Caco-2 (cell line): ENCODE measurements at regions not wholly inside any gene's neighbourhood (a gene's known extent, or its start where the extent isn't known, plus 50 kb on each side); places are given as distances from the start of the nearest gene placed in this dataset.

Experiments
- BruUV-seq: library from RNA; stranded (reverse); fragments of 400-500 nt; replicated peaks from 2 replicates; lab custom pipeline; 2021; lab: Mats Ljungman, UMichigan
- CTCF ChIA-PET: fragments of 300-600 bp; sonication (Branson Sonifier 250); formaldehyde crosslinking; loops from one replicate; lab custom pipeline; 2022; ENCODE audit warnings: antibody characterized with exemption; lab: Charles Lee
- POLR2A ChIA-PET: fragments of 300-600 bp; sonication (Branson Sonifier 250); formaldehyde crosslinking; loops from one replicate; lab custom pipeline; 2022; ENCODE audit warnings: antibody characterized with exemption; lab: Charles Lee
- DNase-seq, 2 experiments: peaks; one replicate each; pipeline versions ENCODE4 v3.0.0 to v3.0.0-alpha.2; 2020 to 2022
- H3K27me3 ChIP-seq: replicated peaks from 2 replicates; pipeline ENCODE4 v1.6.0; 2011; ENCODE audit warnings: low read length; ENCODE audit not compliant: control insufficient read depth, insufficient read depth
- H3K36me3 ChIP-seq: 2 replicates; pipeline ENCODE4 v1.5.1; 2011; ENCODE audit warnings: low read length; ENCODE audit not compliant: control insufficient read depth, insufficient read depth
- H3K4me1 ChIP-seq: fragments of 250-450 bp; sonication (Bioruptor Pico); 2 replicates; pipeline ENCODE4 v1.5.1; 2020; ENCODE audit warnings: mild to moderate bottlenecking
- H3K4me3 ChIP-seq: 2 replicates; pipeline ENCODE4 v1.5.1; 2011; ENCODE audit warnings: low read depth, mild to moderate bottlenecking, control low read depth, low read length
- H3K9me3 ChIP-seq: fragments of 250-450 bp; sonication (Bioruptor Pico); 2 replicates; pipeline ENCODE4 v1.5.1; 2020; ENCODE audit warnings: mild to moderate bottlenecking, moderate library complexity
- H3K27ac Mint-ChIP-seq: one replicate; pipeline ENCODE4 v1.8.0; 2022; ENCODE audit warnings: mixed read lengths; ENCODE audit not compliant: unreplicated experiment
- H3K27me3 Mint-ChIP-seq: one replicate; pipeline ENCODE4 v1.8.0; 2022; ENCODE audit warnings: mixed read lengths; ENCODE audit not compliant: insufficient read depth, unreplicated experiment
- H3K36me3 Mint-ChIP-seq: one replicate; pipeline ENCODE4 v1.8.0; 2022; ENCODE audit warnings: mild to moderate bottlenecking, mixed read lengths; ENCODE audit not compliant: insufficient read depth, unreplicated experiment
- H3K4me1 Mint-ChIP-seq: one replicate; pipeline ENCODE4 v1.8.0; 2022; ENCODE audit warnings: low read depth, mixed read lengths; ENCODE audit not compliant: unreplicated experiment
- H3K4me3 Mint-ChIP-seq: one replicate; pipeline ENCODE4 v1.8.0; 2022; ENCODE audit warnings: mild to moderate bottlenecking, moderate library complexity, mixed read lengths; ENCODE audit not compliant: unreplicated experiment
- H3K9me3 Mint-ChIP-seq: one replicate; pipeline ENCODE4 v1.8.0; 2022; ENCODE audit warnings: mixed read lengths; ENCODE audit not compliant: unreplicated experiment
- intact Hi-C: fragments of 100-400 bp; cut with micrococcal nuclease; formaldehyde crosslinking; loops from one replicate; pipeline ENCODE4 v1.10.0; 2022; ENCODE audit not compliant: unreplicated experiment
- TF ChIP-seq, protein P1 (sequence below), 2 experiments: fragments of 200-600 bp in 1 of 2; IDR thresholded peaks; 1 replicate in 1 of 2; 2 replicates in 1 of 2; pipeline versions ENCODE4 v1.5.1 to v1.8.0; 2011 to 2022; ENCODE audit warnings: antibody characterized with exemption in 1 of 2, control low read depth in 1 of 2, inconsistent platforms in 1 of 2, low read depth in 1 of 2, low read length in 1 of 2, mild to moderate bottlenecking in 1 of 2, moderate library complexity in 1 of 2; ENCODE audit not compliant: insufficient read depth in 1 of 2, severe bottlenecking in 1 of 2, unreplicated experiment in 1 of 2

DNA sequence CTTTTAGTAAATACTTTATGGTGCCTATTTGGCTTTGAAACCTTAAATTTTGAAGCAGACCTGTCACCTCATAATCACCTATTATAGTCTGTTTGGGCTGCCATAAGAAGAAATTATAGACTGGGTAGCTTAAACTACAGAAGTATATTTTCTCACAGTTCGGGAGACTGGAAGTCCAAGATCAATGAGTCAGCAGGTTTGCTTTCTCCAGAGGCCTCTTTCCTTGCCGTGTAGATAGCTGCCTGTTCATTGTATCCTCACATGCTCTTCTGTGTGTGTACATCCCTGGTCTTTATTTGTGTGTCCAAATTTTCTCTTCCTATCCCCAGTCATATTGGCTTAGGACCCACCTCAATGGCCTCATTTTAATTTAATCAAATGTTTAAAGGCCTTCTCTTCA lies 518.2 kb downstream of the ADGRL2 start:
- BruUV-seq, result no TSS peak
- no peak overlapping the region for H3K27ac Mint-ChIP-seq
- no peaks in the 10 kb centered on the region for H3K36me3 ChIP-seq
- H3K4me3 ChIP-seq, result no peak overlapping the region
- no peaks in the 10 kb centered on the region for H3K4me1 ChIP-seq
- H3K36me3 Mint-ChIP-seq, result no peaks in the 10 kb centered on the region
- no peaks in the 10 kb centered on the region for H3K4me1 Mint-ChIP-seq
- no peak for DNase-seq
- H3K27me3 ChIP-seq, result no peaks in the 10 kb centered on the region
- peaks cover 2% of the 10 kb centered on the region for H3K27me3 Mint-ChIP-seq
- ChIA-PET CTCF (no interaction called here), POLR2A (no interaction called here)
- no peaks in the 10 kb centered on the region for H3K9me3 ChIP-seq
- no peak overlapping the region for H3K4me3 Mint-ChIP-seq
- TF ChIP-seq, protein P1, sequence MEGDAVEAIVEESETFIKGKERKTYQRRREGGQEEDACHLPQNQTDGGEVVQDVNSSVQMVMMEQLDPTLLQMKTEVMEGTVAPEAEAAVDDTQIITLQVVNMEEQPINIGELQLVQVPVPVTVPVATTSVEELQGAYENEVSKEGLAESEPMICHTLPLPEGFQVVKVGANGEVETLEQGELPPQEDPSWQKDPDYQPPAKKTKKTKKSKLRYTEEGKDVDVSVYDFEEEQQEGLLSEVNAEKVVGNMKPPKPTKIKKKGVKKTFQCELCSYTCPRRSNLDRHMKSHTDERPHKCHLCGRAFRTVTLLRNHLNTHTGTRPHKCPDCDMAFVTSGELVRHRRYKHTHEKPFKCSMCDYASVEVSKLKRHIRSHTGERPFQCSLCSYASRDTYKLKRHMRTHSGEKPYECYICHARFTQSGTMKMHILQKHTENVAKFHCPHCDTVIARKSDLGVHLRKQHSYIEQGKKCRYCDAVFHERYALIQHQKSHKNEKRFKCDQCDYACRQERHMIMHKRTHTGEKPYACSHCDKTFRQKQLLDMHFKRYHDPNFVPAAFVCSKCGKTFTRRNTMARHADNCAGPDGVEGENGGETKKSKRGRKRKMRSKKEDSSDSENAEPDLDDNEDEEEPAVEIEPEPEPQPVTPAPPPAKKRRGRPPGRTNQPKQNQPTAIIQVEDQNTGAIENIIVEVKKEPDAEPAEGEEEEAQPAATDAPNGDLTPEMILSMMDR (IDR thresholded peaks at IDR 0.05; ENCODE audit: insufficient read depth in 1 of 2, low read depth in 1 of 2, low read length in 1 of 2, severe bottlenecking in 1 of 2, unreplicated experiment in 1 of 2), result no peak
- H3K9me3 Mint-ChIP-seq, result no peaks in the 10 kb centered on the region
- intact Hi-C loops, result no loop called here

DNA sequence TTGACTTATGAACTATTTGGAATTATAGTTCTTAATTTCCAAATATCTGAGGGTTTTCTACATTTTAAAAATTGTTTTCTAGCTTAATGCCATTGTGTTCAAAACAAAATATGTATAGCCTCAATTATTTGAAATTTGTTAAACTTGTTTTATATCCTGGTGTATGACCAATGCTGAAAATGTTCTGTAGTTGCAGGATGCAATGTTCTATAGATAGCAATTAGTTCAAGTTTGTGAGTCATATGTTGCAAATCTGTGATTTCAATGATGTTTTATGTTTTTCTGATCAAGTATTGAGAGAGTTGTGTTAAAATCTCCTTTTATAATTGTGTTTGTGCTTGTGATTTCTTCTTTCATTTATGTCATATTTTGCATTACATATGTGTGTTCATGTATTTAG lies 517.5 kb downstream of the ADGRL2 start:
- no peak overlapping the region for H3K4me3 ChIP-seq
- Mint-ChIP-seq H3K27ac (no peak overlapping the region), H3K36me3 (no peaks in the 10 kb centered on the region), H3K9me3 (no peaks in the 10 kb centered on the region), H3K4me1 (no peaks in the 10 kb centered on the region), H3K4me3 (no peak overlapping the region), H3K27me3 (no peaks in the 10 kb centered on the region)
- no peaks in the 10 kb centered on the region for H3K9me3 ChIP-seq
- no peaks in the 10 kb centered on the region for H3K4me1 ChIP-seq
- intact Hi-C loops, result no loop called here
- no peaks in the 10 kb centered on the region for H3K36me3 ChIP-seq
- no TSS peak for BruUV-seq
- no peaks in the 10 kb centered on the region for H3K27me3 ChIP-seq
- TF ChIP-seq, protein P1 (IDR thresholded peaks at IDR 0.05; ENCODE audit: insufficient read depth in 1 of 2, low read depth in 1 of 2, low read length in 1 of 2, severe bottlenecking in 1 of 2, unreplicated experiment in 1 of 2), result no peak
- POLR2A ChIA-PET, result no interaction called here
- CTCF ChIA-PET, result no interaction called here
- no peak for DNase-seq

DNA sequence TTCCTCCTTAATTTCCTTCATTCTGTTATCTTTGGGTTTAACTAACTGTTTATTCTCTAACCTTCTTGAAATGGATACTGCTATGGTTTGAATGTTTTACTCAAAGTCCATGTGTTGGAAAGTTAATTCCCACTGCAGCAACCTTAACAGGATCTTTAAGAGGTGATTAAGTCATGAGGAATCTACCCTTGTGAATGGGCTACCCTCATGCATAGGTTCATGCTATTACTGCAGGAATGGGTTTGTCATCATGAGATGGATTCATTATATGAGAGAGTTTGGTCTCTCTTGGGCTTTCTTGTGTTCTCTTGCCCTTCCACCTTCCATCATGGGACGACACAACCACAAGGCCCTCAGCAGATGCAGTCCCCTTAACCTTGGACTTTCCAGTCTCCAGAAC lies 516.9 kb downstream of the ADGRL2 start:
- POLR2A ChIA-PET, result no interaction called here
- no TSS peak for BruUV-seq
- no peaks in the 10 kb centered on the region for H3K9me3 Mint-ChIP-seq
- no peak for DNase-seq
- no peaks in the 10 kb centered on the region for H3K27me3 ChIP-seq
- H3K4me3 Mint-ChIP-seq, result no peak overlapping the region
- TF ChIP-seq, protein P1 (IDR thresholded peaks at IDR 0.05; ENCODE audit: insufficient read depth in 1 of 2, low read depth in 1 of 2, low read length in 1 of 2, severe bottlenecking in 1 of 2, unreplicated experiment in 1 of 2), result no peak
- no peaks in the 10 kb centered on the region for H3K9me3 ChIP-seq
- CTCF ChIA-PET, result no interaction called here
- no peak overlapping the region for H3K27ac Mint-ChIP-seq
- H3K4me1 Mint-ChIP-seq, result no peaks in the 10 kb centered on the region
- no peaks in the 10 kb centered on the region for H3K36me3 Mint-ChIP-seq
- H3K27me3 Mint-ChIP-seq, result no peaks in the 10 kb centered on the region
- no peaks in the 10 kb centered on the region for H3K36me3 ChIP-seq
- H3K4me1 ChIP-seq, result no peaks in the 10 kb centered on the region
- H3K4me3 ChIP-seq, result no peak overlapping the region
- intact Hi-C loops, result no loop called here
